Myocyte (in vitro differentiated cells): ENCODE measurements at regions not wholly inside any gene's neighbourhood (a gene's known extent, or its start where the extent isn't known, plus 50 kb on each side); places are given as distances from the start of the nearest gene placed in this dataset.
A peak's percentile ranks its signal among the peaks of the same experiment; 100 is the strongest.
"Not testable (repeated sequence)": the region's sequence is repeated elsewhere in the genome, so short reads cannot be mapped to it uniquely, and the experiment has no call there.

Source experiments
- DNase-seq: peaks from one replicate; pipeline ENCODE4 v3.0.0-alpha.2; 2012; ENCODE audit warnings: low read depth

DNA sequence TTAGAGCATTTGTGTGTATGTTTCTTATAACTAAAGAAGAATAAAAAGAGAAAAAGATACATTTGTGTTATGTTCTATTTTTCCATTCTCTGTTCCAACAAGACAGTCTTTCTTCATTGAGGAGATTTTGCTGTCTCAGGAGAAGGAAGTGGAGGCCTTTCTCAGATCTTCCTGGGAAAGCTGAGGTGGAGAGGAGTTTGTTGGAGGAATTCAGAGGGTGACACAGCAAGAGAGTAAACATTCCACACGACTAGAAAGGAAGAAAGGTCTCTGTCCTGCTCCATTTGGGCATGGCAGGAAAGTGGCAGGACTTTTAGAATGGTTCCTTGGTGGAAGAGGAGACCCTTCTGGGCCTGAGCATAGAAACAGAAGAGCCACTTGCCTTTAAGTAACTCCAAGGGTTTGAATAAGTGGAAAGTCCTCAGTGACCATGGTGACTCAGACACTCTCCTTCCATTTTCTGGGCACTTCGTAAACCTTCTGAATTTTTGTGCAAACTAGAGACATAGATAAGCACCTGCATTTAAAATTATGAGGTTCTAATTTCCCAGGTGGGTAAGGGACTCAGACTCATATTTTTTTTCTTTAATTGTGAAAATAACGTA lies 52.3 kb upstream of the COL5A2 start:
- DNase-seq = no peak

DNA sequence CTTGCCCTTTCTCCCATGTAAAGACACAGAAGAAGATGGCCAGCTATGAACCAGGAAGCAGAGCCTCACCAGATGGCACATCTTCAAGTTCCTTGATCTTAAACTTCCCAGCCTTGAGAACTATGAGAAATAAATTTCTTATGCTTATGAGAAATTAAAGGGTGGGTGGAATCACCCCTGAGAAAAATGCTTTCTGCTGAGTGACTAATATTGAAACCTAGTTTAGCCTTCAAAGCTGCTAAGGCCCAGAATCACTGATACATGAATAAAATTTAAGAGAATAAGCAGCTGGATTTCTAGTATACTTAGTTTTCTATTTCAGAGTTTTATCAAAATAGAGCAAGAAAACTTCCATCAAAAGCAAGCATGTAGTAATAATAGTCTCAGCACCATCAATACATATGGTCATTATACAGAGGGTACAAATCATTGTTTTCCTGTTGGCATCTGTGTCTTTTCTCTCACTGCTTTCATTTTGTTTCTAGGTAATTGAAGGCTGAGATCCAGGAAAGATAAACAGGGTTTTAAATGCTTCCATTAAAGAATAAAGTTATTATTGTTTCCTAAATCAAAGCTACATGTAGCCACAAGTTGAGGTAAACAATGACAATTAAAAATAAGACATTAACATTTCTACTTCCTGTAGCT lies 53.3 kb upstream of the COL5A2 start:
- no peak for DNase-seq

DNA sequence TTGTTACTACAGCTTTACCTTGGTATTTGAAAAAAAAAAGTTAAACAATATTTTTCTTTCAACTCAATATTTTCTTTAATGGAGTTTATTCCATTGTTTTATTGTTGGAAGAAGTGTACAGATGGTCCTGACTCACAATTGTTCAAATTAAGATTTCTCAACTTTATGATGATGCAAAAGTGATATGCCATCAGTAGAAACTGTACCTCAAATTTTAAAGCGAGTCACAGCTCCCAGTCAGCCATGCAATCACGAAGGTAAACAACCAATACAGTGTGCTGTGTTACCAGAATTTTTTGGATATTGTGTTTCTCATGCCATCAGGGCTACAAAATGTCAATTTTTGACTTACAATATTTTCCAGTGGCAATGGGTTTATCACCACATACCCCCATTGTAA lies 54.0 kb upstream of the COL5A2 start:
- no peak for DNase-seq

DNA sequence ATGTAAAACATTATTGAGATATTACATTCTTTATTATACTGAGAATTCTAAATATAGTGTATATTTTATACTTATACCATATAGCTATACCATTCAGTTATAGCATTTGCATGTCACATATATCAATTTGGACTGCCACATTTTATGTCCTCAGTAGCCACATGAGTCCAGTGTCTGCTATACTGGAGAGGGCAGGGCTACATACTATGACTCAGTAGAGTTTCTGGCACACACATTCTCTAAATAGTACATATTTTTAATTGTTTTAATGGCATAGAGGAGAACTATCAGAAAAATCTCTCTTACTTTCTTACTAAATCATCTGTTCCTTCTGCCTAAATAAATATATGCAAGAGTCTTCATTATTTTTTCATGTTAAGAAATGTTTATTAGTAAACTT lies 55.4 kb upstream of the COL5A2 start:
- DNase-seq = no peak

DNA sequence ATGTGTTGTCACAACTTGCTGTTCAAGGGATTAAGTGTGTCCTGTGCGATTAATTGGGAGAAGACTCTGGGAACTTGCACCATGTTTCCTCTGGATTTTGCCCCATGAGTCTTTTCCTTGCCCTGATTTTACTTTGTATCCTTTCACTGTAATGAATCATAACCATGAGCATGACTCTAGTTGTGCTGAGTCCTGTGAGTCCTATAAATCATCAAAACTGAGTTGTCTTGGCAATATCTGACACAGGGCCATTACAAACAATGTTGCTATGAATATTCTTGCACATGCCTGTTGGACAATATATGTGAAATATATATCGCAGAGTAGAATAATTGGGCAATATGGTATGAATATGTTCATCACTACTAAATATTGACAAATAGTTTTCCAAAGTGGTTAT lies 56.5 kb upstream of the COL5A2 start:
- DNase-seq = peak; percentile 51

DNA sequence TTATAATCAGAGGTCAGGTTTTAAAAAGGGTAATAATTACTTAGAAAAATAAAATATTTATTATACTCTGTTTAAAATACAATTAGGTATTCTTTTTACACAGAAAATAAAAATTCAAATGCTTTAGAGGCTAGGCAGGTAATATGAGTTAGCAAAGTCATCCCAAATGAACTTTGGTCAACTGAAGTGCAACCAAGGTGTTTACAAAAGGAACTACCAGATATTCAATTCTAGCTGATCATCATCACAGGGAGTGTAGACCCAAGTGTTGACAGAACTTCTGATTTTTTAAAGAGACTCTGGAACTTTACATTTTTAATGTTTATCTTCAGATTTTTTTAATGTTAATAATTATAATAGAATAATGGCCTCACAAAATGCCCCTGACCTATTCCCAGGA lies 59.3 kb upstream of the COL5A2 start:
- DNase-seq = no peak

DNA sequence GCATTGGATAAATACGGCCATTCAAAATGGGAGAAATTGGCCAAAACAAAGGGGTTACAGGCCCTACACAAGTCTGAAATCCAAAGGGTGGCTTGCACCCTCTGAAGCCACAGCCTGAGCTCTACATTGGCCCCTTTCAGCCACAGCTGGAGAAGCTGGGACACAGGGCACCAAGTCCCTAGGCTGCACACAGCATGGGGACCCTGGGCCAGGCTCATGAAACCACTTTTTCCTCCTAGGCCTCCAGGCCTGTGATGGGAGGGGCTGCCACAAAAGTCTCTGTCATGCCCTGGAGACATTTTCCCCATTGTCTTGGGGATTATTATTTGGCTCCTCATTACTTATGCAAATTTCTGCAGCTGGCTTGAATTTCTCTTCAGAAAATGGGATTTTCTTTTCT lies 64.3 kb upstream of the COL5A2 start:
- DNase-seq = not testable (repeated sequence)

DNA sequence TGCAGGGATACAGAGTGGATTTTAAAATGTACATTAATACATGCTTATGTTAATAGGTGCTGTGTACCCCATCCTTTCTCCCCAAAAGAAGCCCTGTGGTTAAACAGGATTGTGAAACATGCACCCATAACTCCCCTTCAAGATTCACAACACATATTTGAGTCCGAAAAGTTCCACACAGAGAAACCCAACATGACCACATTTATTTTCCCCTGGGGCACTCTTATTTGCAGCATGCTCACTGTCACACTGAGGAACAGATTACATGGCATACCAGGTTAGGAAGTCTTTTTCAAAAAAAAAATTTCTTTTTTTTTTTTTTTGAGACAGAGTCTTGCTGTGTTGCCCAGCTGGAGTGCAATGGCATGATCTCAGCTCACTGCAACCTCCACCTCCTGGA lies 67.7 kb upstream of the COL5A2 start:
- no peak for DNase-seq

DNA sequence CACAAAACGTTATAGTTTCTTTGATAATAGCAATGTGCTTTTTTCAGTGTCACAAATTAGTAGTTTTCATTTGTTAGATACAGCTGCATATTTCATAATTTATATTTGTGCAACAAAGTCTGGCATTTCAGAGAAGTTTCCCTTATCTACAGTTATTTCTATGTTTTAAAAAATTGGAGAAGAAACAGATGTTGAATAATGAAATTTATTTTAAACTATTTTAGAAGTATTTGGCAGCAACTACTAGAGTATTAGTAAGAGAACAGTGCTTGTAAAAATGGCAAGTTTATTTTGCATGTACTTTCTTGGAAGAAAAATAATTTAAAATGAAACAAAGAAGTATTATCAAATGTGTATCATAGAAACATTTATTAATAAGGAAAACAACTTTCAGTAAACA lies 68.6 kb upstream of the COL5A2 start:
- no peak for DNase-seq

DNA sequence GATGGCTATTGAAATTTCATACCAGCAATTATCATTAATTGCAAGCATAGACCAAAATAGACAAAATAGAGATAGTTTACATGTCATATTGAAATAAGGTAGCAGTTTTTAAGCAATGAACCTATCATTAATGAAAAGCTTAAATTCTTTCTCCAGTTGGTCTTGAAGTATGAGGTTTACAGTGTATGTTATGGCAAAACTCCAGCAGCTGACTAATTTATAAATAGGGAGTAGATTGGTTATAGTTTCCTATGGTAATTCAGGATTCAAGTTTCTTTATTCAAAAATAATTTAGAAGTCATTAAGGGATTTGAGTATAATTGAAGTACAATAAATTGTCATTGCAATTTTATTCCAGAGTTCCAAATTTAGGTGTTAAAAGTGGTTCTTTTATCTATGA lies 69.6 kb upstream of the COL5A2 start:
- no peak for DNase-seq

DNA sequence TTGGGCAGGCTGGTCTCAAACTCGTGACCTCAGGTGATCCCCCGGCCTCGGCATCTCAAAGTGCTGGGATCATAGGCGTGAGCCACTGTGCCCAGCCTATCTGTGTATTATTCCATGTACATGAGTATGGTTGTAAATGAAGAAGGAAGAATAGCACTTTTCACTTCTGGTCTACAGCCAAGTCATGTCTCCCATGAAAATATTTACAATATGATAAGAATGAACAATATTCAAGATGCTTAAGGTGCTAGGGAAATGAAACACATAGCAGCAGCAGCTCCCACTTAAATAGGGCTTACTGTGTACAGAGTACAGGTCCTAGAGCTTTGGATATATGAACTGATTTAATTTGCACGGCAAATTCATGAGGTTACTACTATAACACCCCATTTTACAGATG lies 70.3 kb upstream of the COL5A2 start:
- DNase-seq = no peak

DNA sequence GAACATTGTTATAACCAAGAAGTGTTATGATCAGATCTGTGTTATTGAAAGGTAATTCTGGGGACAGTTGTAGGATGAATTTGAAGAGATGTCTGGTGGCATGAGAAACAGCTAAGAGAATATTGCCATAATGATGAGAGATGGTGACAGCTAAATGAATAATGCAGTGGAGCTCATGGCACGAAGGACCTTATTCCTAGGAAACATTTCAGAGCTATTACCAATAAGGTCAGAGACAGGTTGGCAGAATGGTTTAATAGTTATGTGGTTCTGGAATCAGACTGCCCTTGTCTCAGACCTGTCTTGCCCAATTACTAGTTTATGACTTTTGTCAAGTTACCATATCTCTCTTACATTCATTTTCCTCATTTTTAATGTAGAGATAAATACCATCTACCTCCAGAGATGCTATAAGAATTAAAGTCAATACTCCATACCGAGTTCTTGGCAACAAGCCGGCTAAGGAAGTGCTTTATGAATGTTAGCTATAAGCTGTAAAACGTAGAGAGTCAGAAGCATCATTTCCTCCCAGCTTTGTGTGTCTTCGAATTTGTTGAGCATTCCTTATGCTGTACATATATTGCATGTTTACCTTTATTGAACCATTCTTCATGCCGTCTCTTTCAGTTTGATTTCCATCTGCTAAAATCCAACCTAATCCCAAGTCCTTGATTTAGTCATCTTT lies 73.6 kb upstream of the COL5A2 start:
- no peak for DNase-seq

DNA sequence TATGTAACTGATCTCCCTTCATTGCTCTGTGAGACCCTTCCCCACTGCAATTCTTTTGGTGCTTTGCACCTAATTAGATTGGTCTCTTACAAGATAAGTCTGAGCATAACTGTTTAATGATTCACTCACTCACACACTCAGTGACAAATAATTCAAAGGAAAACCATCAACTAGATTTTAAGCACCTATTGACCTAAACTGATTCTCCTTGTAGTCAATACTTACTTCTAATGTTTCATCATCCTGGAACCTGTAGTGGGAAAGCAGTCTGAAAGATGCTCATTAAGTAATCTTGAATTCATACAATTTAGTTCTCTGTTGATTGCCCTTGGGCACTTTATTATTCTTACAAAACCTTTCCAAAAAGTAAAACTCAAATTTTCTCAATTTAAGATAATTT lies 74.3 kb upstream of the COL5A2 start:
- DNase-seq = no peak

DNA sequence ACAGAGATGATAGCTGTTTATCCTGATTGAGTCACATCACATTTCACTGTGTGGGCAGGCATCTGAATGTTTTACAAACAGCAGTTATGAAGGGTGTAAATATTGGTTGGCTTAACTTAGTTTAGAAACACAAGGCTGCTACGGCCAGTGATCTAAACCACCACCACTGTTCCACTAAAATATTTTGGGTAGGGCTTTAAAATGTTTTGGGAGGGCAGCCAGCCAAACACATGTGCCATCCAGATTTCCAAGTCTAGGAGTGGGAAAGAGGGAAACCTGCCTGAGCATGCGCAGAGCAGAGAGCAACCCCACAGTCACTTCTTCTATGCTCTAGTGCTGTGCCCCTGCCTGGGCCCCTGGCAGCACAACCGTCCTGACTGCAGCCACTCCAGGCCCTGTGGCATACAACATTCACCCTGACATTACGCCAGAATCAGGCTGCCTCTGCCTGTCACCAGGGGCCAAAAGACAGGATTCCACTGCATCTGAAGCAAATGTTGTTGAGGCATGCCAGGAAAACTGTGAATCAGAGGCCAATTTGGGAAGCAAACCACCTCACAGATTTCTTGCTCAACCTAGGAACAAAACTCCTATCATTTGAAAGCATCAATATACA lies 74.8 kb upstream of the COL5A2 start:
- DNase-seq = peak; percentile 97

DNA sequence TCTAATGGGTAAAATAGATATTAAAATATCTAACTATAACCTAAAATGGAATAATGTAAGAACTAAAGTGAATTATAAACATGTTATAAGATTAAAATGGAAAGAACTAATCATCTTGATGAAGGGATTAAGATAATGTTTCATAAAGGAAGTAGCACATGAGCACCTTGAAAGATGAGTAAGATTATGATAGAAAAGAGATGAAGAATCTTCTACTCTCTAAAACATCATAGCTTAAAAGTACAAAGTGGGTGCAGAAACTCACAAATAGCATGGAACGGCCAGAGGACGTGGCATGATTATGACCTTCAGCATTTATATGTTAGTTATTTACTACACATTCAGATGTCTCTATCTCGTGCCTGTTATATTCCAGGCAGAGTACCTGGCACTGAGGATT lies 76.2 kb upstream of the COL5A2 start:
- no peak for DNase-seq

DNA sequence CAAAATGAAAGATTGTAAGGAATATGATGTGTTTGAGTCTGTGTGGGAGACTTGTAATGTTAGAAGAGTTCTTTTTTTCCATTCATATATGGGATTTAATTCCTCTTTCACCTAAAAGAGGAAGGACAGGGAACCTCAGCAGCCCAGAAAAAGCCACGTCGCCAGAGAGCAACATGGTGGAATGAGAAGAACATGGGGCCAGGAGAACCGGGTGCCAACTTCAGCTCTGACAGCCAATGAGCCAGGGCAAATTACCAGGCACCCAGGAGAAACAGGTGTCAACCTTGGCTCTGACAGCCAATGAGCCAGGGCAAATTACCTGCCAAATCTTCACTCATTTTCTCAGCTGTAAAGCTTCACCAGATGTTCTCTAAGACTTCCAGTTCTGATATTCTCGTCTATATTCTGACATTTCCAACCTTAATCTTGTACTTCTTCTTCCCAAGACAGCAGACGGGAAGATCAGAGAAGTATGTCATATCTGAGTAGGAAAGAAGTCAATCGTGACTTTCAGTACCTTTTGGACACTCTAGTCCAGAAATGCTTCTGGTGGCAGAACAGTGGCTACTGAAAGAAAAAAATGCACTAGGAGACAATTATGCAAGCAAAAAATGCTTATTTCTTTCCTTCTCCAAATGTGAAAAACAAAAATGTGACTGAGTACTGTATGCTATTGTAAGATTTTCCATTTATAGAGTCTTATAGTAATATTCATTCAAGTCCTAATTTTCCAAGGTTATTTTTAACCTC lies 79.2 kb upstream of the COL5A2 start:
- DNase-seq = no peak

DNA sequence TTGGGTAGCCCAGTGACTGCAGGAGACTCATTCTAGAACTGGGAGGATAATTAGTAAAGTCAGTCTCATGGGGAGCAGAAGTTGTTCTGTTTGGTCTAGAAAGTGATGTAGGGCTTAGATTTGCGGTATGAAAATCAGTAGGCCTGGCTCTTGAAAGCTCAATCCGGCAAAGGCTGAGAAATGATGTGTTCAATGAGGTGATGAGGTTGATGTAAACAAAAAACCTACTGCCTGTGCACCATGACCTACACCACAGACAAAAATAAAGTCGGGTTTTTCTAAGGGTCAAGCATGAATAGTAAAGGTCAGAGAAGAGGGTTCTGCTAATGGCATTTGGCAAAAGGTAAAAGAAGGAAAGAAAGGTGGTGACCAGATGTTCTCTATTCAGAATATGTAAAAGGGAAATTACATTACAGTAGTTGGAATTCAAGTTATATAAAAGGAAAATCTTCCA lies 80.8 kb upstream of the COL5A2 start:
- DNase-seq = no peak

DNA sequence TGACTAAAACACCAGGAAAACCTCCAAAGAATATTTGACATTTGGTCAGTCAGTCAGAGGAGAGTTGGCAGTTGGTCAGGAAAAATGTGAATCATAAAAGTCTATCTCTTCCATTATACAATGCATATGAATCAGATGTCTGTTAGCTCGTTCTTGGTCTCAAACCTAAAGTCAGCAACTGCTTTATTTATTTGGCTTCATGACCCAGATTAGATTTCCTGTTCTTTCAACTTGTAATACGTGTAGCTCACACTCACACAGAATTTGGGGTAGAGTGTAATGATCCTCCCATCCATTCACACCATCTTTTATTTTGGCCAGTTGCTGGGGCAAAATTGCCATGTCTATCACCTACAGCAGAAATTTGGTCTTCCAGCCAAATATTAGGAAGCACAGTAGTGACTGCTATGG lies 81.9 kb upstream of the COL5A2 start:
- peak; percentile 44 for DNase-seq

DNA sequence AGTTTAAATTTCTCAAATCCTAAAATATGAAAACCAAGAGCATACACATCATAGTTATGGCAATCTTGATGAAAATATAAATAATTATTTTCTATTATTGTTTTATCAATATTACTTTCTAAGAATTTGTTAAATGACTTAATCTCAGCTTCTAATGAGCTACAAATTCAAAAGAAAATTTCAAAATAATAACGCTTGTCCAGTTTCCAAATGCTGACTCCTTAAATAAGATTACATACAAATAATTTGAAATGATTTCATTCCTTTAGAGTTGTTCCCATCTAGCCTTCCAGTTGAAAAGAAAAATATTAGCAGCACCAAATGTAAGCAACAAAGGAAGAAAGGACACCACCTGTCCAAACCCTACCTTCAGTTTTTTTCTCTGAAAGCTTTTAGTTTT lies 82.4 kb upstream of the COL5A2 start:
- DNase-seq = no peak

DNA sequence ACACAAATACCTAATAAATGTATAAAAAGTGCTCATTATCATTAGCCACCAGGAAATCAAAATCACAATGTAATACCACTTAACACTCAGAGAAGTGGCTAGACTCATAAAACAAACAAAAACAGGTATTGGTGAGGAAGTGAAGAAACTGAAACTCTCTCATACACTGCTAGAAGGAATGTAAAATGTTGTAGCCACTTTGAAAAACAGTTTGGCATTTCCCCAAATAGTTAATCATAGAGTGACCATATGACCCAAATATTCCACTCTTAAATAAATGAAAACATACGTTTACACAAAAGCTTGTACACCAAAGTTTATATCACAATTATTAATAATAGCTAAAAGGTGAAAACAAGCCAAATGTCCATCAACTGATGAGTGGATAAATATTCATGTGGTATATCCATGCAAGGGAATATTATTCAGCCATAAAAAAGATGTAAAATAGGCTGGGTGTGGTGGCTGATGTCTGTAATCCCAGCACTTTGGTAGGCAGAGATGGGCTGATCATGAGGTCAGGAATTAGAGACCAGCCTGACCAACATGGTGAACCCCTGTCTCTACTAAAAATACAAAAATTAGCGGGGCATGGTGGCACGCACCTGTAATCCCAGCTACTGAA lies 86.2 kb upstream of the COL5A2 start:
- no peak for DNase-seq

DNA sequence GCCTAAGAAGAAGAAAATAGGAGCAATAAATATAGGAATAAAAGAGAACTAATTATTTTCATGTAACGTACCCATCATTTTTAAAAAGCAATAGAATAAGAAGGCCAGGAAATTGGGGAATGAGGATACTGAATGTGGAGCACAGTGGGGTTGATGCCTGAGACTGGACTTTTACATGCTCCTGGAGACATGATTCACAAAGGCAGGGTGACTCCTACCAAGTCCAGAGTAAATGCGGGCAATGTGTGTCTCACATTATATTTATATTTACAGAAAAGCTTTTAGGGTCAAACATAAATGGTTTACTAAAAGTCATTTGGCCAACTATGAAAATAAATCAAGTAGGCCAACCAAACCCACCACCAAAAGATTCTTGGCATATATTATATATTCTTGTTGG lies 87.9 kb upstream of the COL5A2 start:
- no peak for DNase-seq
